A549 (cell line): ENCODE measurements at regions not wholly inside any gene's neighbourhood (a gene's known extent, or its start where the extent isn't known, plus 50 kb on each side); places are given as distances from the start of the nearest gene placed in this dataset.

Experiments
- ATAC-seq, 2 experiments: fragments of 200-7000 bp in 1 of 2; fragments of >200 bp in 1 of 2; cut with Nextera tagmentation in 1 of 2; cut with Tn5 transposase in 1 of 2; 3 replicates each; pipeline versions ENCODE4 v1.8.0 to v1.9.1; 2018 to 2020; ENCODE audit warnings: mild to moderate bottlenecking in 1 of 2, moderate library complexity in 1 of 2
- CTCF ChIA-PET: fragments of 300-600 bp; sonication (Branson Sonifier 250); formaldehyde crosslinking; extraction: SDS; loops from one replicate; lab custom pipeline; 2021; ENCODE audit warnings: antibody characterized with exemption, inconsistent platforms; lab: Yijun Ruan, JAX
- POLR2A ChIA-PET: fragments of 350-600 bp; formaldehyde crosslinking; extraction: SDS; loops from one replicate; lab custom pipeline; 2021; ENCODE audit warnings: antibody characterized with exemption, inconsistent platforms; lab: Yijun Ruan, JAX
- DNase-seq, 2 experiments: peaks; one replicate each; pipeline versions ENCODE4 v3.0.0 to v3.0.0-alpha.2; 2011 to 2016; ENCODE audit warnings: low read depth in 1 of 2, low spot score in 1 of 2
- FAIRE-seq: peaks from 2 replicates; lab custom pipeline; 2011; peaks lifted over from hg19 to GRCh38; lab: Jason Lieb, UNC
- H3K27ac ChIP-seq, 2 experiments: fragments of >200 bp; sonication (Bioruptor Twin); formaldehyde crosslinking; 3 replicates each; pipeline ENCODE4 v1.5.1; 2016 to 2017
- H3K4me1 ChIP-seq: fragments of >200 bp; sonication (Bioruptor Twin); formaldehyde crosslinking; 3 replicates; pipeline ENCODE4 v1.6.1; 2016
- H3K4me2 ChIP-seq: fragments of >200 bp; sonication (Bioruptor Twin); formaldehyde crosslinking; 3 replicates; pipeline ENCODE4 v1.6.1; 2016
- H3K4me3 ChIP-seq: fragments of >200 bp; sonication (Bioruptor Twin); formaldehyde crosslinking; 3 replicates; pipeline ENCODE4 v1.5.1; 2016
- H3K9me3 ChIP-seq: fragments of >200 bp; sonication (Bioruptor Twin); formaldehyde crosslinking; 3 replicates; pipeline ENCODE4 v1.6.1; 2016
- BHLHE40 ChIP-seq: IDR thresholded peaks from 2 replicates; pipeline ENCODE4 v1.6.1; 2012; ENCODE audit warnings: low read depth, low read length, inconsistent platforms
- CBX8 ChIP-seq: fragments of 200-600 bp; sonication (generic); IDR thresholded peaks from 2 replicates; pipeline ENCODE4 v1.6.1; 2016
- CHD2 ChIP-seq: fragments of 150-350 bp; IDR thresholded peaks from 2 replicates; pipeline ENCODE4 v1.6.1; 2014; ENCODE audit warnings: low read length; ENCODE audit not compliant: partially characterized antibody
- CHD4 ChIP-seq: fragments of 200-600 bp; sonication (generic); IDR thresholded peaks from 2 replicates; pipeline ENCODE4 v1.6.1; 2016; ENCODE audit warnings: antibody characterized with exemption, mild to moderate bottlenecking, borderline replicate concordance
- CTCF ChIP-seq: fragments of >200 bp; sonication (Bioruptor Twin); formaldehyde crosslinking; IDR thresholded peaks from 3 replicates; pipeline ENCODE4 v1.5.1; 2016
- EHF ChIP-seq: fragments of 250-450 bp; sonication (Bioruptor Pico); IDR thresholded peaks from 2 replicates; pipeline ENCODE4 v1.5.0; 2020; ENCODE audit warnings: mild to moderate bottlenecking
- EHMT2 ChIP-seq: fragments of 200-600 bp; sonication (generic); IDR thresholded peaks from 2 replicates; pipeline ENCODE4 v1.6.1; 2016; ENCODE audit warnings: antibody characterized with exemption, low read depth, mild to moderate bottlenecking, moderate library complexity
- EP300 ChIP-seq, 2 experiments: fragments of >200 bp; sonication (Bioruptor Twin); formaldehyde crosslinking; IDR thresholded peaks; 2 replicates in 1 of 2; 3 replicates in 1 of 2; pipeline ENCODE4 v1.6.1; 2016 to 2017
- ESRRA ChIP-seq: fragments of 150-350 bp; IDR thresholded peaks from 2 replicates; pipeline ENCODE4 v1.6.1; 2014; ENCODE audit warnings: mild to moderate bottlenecking, low read length, borderline replicate concordance
- FOSL2 ChIP-seq, 2 experiments: fragments of 450-650 bp in 1 of 2; fragments of >200 bp in 1 of 2; sonication (Bioruptor Twin) in 1 of 2; formaldehyde crosslinking; IDR thresholded peaks; 2 replicates each; pipeline versions ENCODE4 v1.5.0 to v1.6.1; 2016 to 2020; ENCODE audit warnings: mild to moderate bottlenecking in 1 of 2, moderate library complexity in 1 of 2
- GATA3 ChIP-seq: IDR thresholded peaks from 2 replicates; pipeline ENCODE4 v1.6.1; 2012; ENCODE audit warnings: borderline replicate concordance
- HDAC2 ChIP-seq: fragments of 200-600 bp; sonication (generic); IDR thresholded peaks from 2 replicates; pipeline ENCODE4 v1.6.1; 2016
- HES2 ChIP-seq: fragments of >200 bp; sonication (Bioruptor Twin); formaldehyde crosslinking; IDR thresholded peaks from 2 replicates; pipeline ENCODE4 v1.6.1; 2016
- HEYL ChIP-seq: fragments of 250-450 bp; sonication (Bioruptor Pico); IDR thresholded peaks from 2 replicates; pipeline ENCODE4 v1.8.0; 2021; ENCODE audit warnings: mild to moderate bottlenecking, moderate library complexity
- JUN ChIP-seq, 2 experiments: fragments of >200 bp; sonication (Bioruptor Twin); formaldehyde crosslinking; IDR thresholded peaks; 2 replicates in 1 of 2; 3 replicates in 1 of 2; pipeline ENCODE4 v1.6.1; 2016 to 2017
- JUNB ChIP-seq: fragments of >200 bp; sonication (Bioruptor Twin); formaldehyde crosslinking; IDR thresholded peaks from 2 replicates; pipeline ENCODE4 v1.6.1; 2016
- KDM1A ChIP-seq: fragments of 200-600 bp; sonication (generic); IDR thresholded peaks from 2 replicates; pipeline ENCODE4 v1.6.1; 2016; ENCODE audit warnings: low read depth, mild to moderate bottlenecking
- KDM5A ChIP-seq: fragments of 200-600 bp; sonication (generic); IDR thresholded peaks from 2 replicates; pipeline ENCODE4 v1.6.1; 2016; ENCODE audit warnings: antibody characterized with exemption, mild to moderate bottlenecking
- MAFK ChIP-seq: fragments of 450-650 bp; IDR thresholded peaks from 2 replicates; pipeline ENCODE4 v1.6.1; 2014; ENCODE audit not compliant: partially characterized antibody
- MAZ ChIP-seq: fragments of 150-350 bp; IDR thresholded peaks from 2 replicates; pipeline ENCODE4 v1.6.1; 2014; ENCODE audit warnings: antibody characterized with exemption, low read depth, low read length, borderline replicate concordance
- NR3C1 ChIP-seq: fragments of >200 bp; sonication (Bioruptor Twin); formaldehyde crosslinking; IDR thresholded peaks from 3 replicates; pipeline ENCODE4 v1.6.1; 2017
- PHF8 ChIP-seq: fragments of 200-600 bp; sonication (generic); IDR thresholded peaks from 2 replicates; pipeline ENCODE4 v1.6.1; 2016; ENCODE audit warnings: low read depth, mild to moderate bottlenecking, antibody characterized with exemption, moderate library complexity, borderline replicate concordance
- POLR2A ChIP-seq: IDR thresholded peaks from 2 replicates; pipeline ENCODE4 v1.6.1; 2012; ENCODE audit warnings: mild to moderate bottlenecking, low read length
- POLR2AphosphoS2 ChIP-seq: conservative IDR thresholded peaks from 2 replicates; pipeline ENCODE4 v1.6.1; 2012; ENCODE audit warnings: low read length, improper control_type of control experiment, inconsistent platforms
- RAD21 ChIP-seq, 2 experiments: fragments of >200 bp in 1 of 2; sonication (Bioruptor Twin) in 1 of 2; formaldehyde crosslinking in 1 of 2; IDR thresholded peaks in 1 of 2; conservative IDR thresholded peaks in 1 of 2; 2 replicates in 1 of 2; 3 replicates in 1 of 2; pipeline ENCODE4 v1.6.1; 2012 to 2018; ENCODE audit warnings: inconsistent platforms in 1 of 2
- RARB ChIP-seq: fragments of 250-450 bp; sonication (Bioruptor Pico); IDR thresholded peaks from 2 replicates; pipeline ENCODE4 v1.8.0; 2021; ENCODE audit warnings: mild to moderate bottlenecking, moderate library complexity
- RCOR1 ChIP-seq: fragments of 150-350 bp; IDR thresholded peaks from 2 replicates; pipeline ENCODE4 v1.6.1; 2014; ENCODE audit warnings: antibody characterized with exemption, low read length, low read depth
- RFX5 ChIP-seq: fragments of 450-650 bp; IDR thresholded peaks from 2 replicates; pipeline ENCODE4 v1.7.1; 2014; ENCODE audit warnings: antibody characterized with exemption, mild to moderate bottlenecking, moderate library complexity
- TFCP2L1 ChIP-seq: fragments of 250-450 bp; sonication (Bioruptor Pico); IDR thresholded peaks from 2 replicates; pipeline ENCODE4 v1.5.0; 2021; ENCODE audit warnings: mild to moderate bottlenecking
- ZC3H11A ChIP-seq: fragments of 450-650 bp; IDR thresholded peaks from 2 replicates; pipeline ENCODE4 v1.6.1; 2014; ENCODE audit warnings: antibody characterized with exemption, mild to moderate bottlenecking
- WGBS: methylation state at CpG from one replicate; pipeline ENCODE4 v1.1.6; 2017; ENCODE audit errors: missing lambda C conversion rate; 5-methylcytosine and 5-hydroxymethylcytosine counted together
- TF ChIP-seq, protein P1 (sequence below): fragments of 450-650 bp; IDR thresholded peaks from 2 replicates; pipeline ENCODE4 v1.6.1; 2014; ENCODE audit warnings: antibody characterized with exemption
- TF ChIP-seq, protein P2 (sequence below): fragments of 250-450 bp; sonication (Bioruptor Pico); IDR thresholded peaks from 2 replicates; pipeline ENCODE4 v1.5.0; 2020; ENCODE audit warnings: low read depth, mild to moderate bottlenecking, moderate library complexity
- TF ChIP-seq, protein P3 (sequence below): IDR thresholded peaks from 2 replicates; pipeline ENCODE4 v1.6.1; 2012

DNA sequence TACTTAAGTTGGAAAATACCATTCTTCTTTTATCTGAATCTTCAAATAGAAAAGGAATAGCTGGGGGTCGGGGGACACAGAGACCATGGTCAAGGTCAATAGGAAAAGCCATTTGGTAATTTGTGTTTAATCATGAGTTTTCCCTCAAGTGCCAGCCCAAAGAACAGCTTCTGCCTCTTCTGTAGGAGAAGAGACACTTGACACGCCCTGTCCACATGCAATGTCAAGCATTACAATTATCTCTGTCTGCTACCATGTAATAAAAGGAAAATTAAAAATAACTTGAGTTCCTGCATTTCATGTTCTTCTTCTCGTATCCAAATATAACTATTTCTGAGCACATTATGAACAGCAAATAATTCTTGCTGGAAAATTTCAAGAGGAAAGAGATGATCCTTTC is 241.7 kb downstream of the IPMK start:
- no peak for TF ChIP-seq POLR2A
- no peak for TF ChIP-seq FOSL2 (IDR thresholded peaks at IDR 0.05)
- TF ChIP-seq FOSL2 (CRISPR knock-in tag; IDR thresholded peaks at IDR 0.05): no peak
- no peak for TF ChIP-seq ZC3H11A
- no peak for TF ChIP-seq TFCP2L1
- no peak for TF ChIP-seq MAFK
- TF ChIP-seq EHF: no peak
- no peak for TF ChIP-seq MAZ
- TF ChIP-seq BHLHE40: no peak
- TF ChIP-seq NR3C1: no peak
- TF ChIP-seq CTCF: no peak
- no peak for TF ChIP-seq POLR2AphosphoS2
- TF ChIP-seq, protein P1, sequence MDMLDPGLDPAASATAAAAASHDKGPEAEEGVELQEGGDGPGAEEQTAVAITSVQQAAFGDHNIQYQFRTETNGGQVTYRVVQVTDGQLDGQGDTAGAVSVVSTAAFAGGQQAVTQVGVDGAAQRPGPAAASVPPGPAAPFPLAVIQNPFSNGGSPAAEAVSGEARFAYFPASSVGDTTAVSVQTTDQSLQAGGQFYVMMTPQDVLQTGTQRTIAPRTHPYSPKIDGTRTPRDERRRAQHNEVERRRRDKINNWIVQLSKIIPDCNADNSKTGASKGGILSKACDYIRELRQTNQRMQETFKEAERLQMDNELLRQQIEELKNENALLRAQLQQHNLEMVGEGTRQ: no peak
- no peak for TF ChIP-seq ESRRA
- no peak for TF ChIP-seq CHD2
- no peak for TF ChIP-seq HEYL
- TF ChIP-seq KDM5A: no peak
- TF ChIP-seq RAD21 (conservative IDR thresholded peaks at IDR 0.05 in 1 of 2, IDR thresholded peaks at IDR 0.05 in 1 of 2): no peak
- no peak for TF ChIP-seq RFX5
- no peak for TF ChIP-seq KDM1A
- no peak for TF ChIP-seq HDAC2
- TF ChIP-seq, all 56 proteins: peak for 0
- no peak for FAIRE-seq
- no peak for ATAC-seq
- Histone ChIP-seq H3K27ac (peak overlapping the region in 1 of 2 experiments; percentile 53; a peak in 3 of 6 replicates), H3K4me2 (no peak overlapping the region), H3K9me3 (peaks cover 8% of the 10 kb centered on the region; the same call in 1 of the 3 replicates), H3K4me1 (peaks cover 31% of the 10 kb centered on the region), H3K4me3 (no peak overlapping the region)
- no peak for DNase-seq
- ChIA-PET POLR2A (no interaction called here), CTCF (interaction anchor here (0.7 kb wide), 1 partner anchor 46 kb away, joined by 4 read pairs; no protein-coding TSS in a partner anchor)
- 85% methylated on average over 3 of the region's 3 CpGs for WGBS

DNA sequence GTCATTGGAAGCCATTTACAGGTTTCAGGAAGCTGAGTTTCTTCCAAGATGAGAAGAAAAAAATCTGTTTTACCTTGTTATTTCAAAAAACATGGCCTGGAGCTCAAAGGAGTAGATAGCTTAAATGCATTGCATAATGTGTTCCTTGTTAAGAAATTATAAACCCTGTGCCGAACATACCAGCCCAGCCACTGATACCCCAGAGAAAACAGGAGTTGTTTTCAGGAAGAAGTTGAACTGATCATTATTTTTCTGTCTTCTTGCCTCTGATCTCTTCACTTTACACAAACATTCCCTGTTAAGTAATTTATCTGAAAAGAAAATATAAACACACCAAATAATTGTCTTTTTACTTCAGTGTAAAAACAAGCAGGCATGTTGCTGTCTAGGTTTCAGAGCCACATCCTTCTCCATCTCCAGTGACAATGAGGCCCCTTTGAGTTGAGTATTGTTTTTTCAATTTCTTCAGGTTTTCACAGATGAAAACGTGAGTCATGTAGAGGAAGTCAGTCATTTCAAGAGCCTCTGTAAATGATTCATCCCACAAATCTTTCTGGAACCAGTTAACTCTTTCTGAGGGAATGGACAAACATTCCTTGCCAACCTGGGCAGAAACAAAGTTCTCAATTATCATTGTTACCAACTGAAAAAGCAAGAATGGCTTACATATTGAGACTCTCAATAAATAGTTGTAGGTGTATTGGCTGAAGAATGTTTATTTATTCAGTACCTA is 244.2 kb downstream of the IPMK start:
- peaks cover 24% of the 10 kb centered on the region for H3K4me1 ChIP-seq
- WGBS: 3% methylated on average over 2 of the region's 2 CpGs
- H3K4me2 ChIP-seq: peak overlapping the region; percentile 68
- POLR2A ChIA-PET: no interaction called here
- H3K4me3 ChIP-seq: no peak overlapping the region
- CTCF ChIA-PET: interaction anchor here (0.9 to 1.6 kb wide), 3 partner anchors 41 to 443 kb away, joined by 4 to 7 read pairs (median 4); no protein-coding TSS in a partner anchor
- FAIRE-seq (peak; percentile 86), DNase-seq (peak; percentile 57 to 83), ATAC-seq (peak; percentile 96)
- H3K9me3 ChIP-seq: peaks cover 15% of the 10 kb centered on the region; the same call in 2 of the 3 replicates
- peak overlapping the region; percentile 75 to 86 for H3K27ac ChIP-seq
- TF ChIP-seq POLR2A: no peak
- no peak for TF ChIP-seq RCOR1
- TF ChIP-seq, protein P2, sequence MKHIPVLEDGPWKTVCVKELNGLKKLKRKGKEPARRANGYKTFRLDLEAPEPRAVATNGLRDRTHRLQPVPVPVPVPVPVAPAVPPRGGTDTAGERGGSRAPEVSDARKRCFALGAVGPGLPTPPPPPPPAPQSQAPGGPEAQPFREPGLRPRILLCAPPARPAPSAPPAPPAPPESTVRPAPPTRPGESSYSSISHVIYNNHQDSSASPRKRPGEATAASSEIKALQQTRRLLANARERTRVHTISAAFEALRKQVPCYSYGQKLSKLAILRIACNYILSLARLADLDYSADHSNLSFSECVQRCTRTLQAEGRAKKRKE (CRISPR knock-in tag): no peak
- peak; percentile 40 to 50; a peak in 2 of 5 replicates for TF ChIP-seq EP300 (IDR thresholded peaks at IDR 0.05)
- peak; percentile 76 for TF ChIP-seq JUNB
- TF ChIP-seq CHD4: no peak
- TF ChIP-seq RARB (CRISPR knock-in tag): no peak
- no peak for TF ChIP-seq KDM5A
- peak; percentile 61 to 71; a peak in 4 of 5 replicates for TF ChIP-seq JUN (IDR thresholded peaks at IDR 0.05)
- TF ChIP-seq GATA3: peak; percentile 80; the same call in 1 of the 2 replicates
- no peak for TF ChIP-seq HES2
- no peak for TF ChIP-seq CBX8
- no peak for TF ChIP-seq BHLHE40
- TF ChIP-seq HEYL: no peak
- no peak for TF ChIP-seq NR3C1
- peak; percentile 22 to 29; a peak in 2 of 5 replicates for TF ChIP-seq RAD21 (conservative IDR thresholded peaks at IDR 0.05 in 1 of 2, IDR thresholded peaks at IDR 0.05 in 1 of 2)
- TF ChIP-seq, protein P3, sequence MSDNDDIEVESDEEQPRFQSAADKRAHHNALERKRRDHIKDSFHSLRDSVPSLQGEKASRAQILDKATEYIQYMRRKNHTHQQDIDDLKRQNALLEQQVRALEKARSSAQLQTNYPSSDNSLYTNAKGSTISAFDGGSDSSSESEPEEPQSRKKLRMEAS: peak; percentile 43; the same call in 1 of the 2 replicates
- no peak for TF ChIP-seq PHF8
- TF ChIP-seq EHMT2: no peak
- TF ChIP-seq CTCF: no peak
